ENCODE measurements at regions not wholly inside any gene's neighbourhood (a gene's known extent, or its start where the extent isn't known, plus 50 kb on each side); places are given as distances from the start of the nearest gene placed in this dataset.

- no peaks in the 10 kb centered on the region for H3K36me3 ChIP-seq
- no peaks in the 10 kb centered on the region for H3K9me3 ChIP-seq
- no peak overlapping the region for H3K27ac ChIP-seq
- intact Hi-C loops (cut with DNase I; ENCODE audit: low total_unique reads): no loop called here
- TF ChIP-seq CTCF (IDR thresholded peaks at IDR 0.05): no peak
- H3K4me1 ChIP-seq: no peaks in the 10 kb centered on the region
- H3K4me3 ChIP-seq: no peak overlapping the region
- H3K27me3 ChIP-seq: no peaks in the 10 kb centered on the region
- DNase-seq: no peak
Measured at GRCh38 chr7:10706875-10707493, 266.7 kb upstream of the PHF14 start.

GRCh38 chr7:10707519-10707918, 266.2 kb upstream of the PHF14 start:
- no peak for TF ChIP-seq CTCF (IDR thresholded peaks at IDR 0.05)
- no peak for DNase-seq
- H3K4me1 ChIP-seq: no peaks in the 10 kb centered on the region

GRCh38 chr7:10708447-10708846, 265.2 kb upstream of the PHF14 start:
- H3K36me3 ChIP-seq: no peaks in the 10 kb centered on the region
- TF ChIP-seq CTCF (IDR thresholded peaks at IDR 0.05): no peak
- H3K4me1 ChIP-seq: no peaks in the 10 kb centered on the region
- no peak overlapping the region for H3K27ac ChIP-seq
- no peak for DNase-seq
- H3K27me3 ChIP-seq: no peaks in the 10 kb centered on the region
- intact Hi-C loops (cut with DNase I; ENCODE audit: low total_unique reads): no loop called here
- H3K4me3 ChIP-seq: no peak overlapping the region
- no peaks in the 10 kb centered on the region for H3K9me3 ChIP-seq

More at GRCh38 chr7:10707519-10707918, 266.2 kb upstream of the PHF14 start:
- no peaks in the 10 kb centered on the region for H3K27me3 ChIP-seq
- no peak overlapping the region for H3K4me3 ChIP-seq
- H3K9me3 ChIP-seq: no peaks in the 10 kb centered on the region
- H3K27ac ChIP-seq: no peak overlapping the region
- no peaks in the 10 kb centered on the region for H3K36me3 ChIP-seq
- intact Hi-C loops (cut with DNase I; ENCODE audit: low total_unique reads): no loop called here

GRCh38 chr7:10718768-10719167, 254.9 kb upstream of the PHF14 start:
- no peaks in the 10 kb centered on the region for H3K27me3 ChIP-seq
- DNase-seq: no peak
- intact Hi-C loops (cut with DNase I; ENCODE audit: low total_unique reads): no loop called here
- H3K4me3 ChIP-seq: no peak overlapping the region
- no peaks in the 10 kb centered on the region for H3K36me3 ChIP-seq
- H3K9me3 ChIP-seq: no peaks in the 10 kb centered on the region
- TF ChIP-seq CTCF (IDR thresholded peaks at IDR 0.05): no peak
- H3K27ac ChIP-seq: no peak overlapping the region
- no peaks in the 10 kb centered on the region for H3K4me1 ChIP-seq

GRCh38 chr7:10720042-10720441, 253.6 kb upstream of the PHF14 start:
- no peak overlapping the region for H3K4me3 ChIP-seq
- intact Hi-C loops (cut with DNase I; ENCODE audit: low total_unique reads): no loop called here

More at GRCh38 chr7:10720042-10720441, 253.6 kb upstream of the PHF14 start:
- Histone ChIP-seq H3K27ac (no peak overlapping the region), H3K27me3 (no peaks in the 10 kb centered on the region), H3K4me1 (no peaks in the 10 kb centered on the region), H3K36me3 (no peaks in the 10 kb centered on the region), H3K9me3 (no peaks in the 10 kb centered on the region)
- no peak for DNase-seq
- TF ChIP-seq CTCF (IDR thresholded peaks at IDR 0.05): no peak

Measured in tibial artery (tissue), 4 donors.